ENCODE measurements at regions not wholly inside any gene's neighbourhood (a gene's known extent, or its start where the extent isn't known, plus 50 kb on each side); places are given as distances from the start of the nearest gene placed in this dataset.

- no peak for DNase-seq (ENCODE audit: low read depth)
These were observed 563.7 kb downstream of the CDK5RAP2 start for GRCh38 chr9:120016231-120016630.

- no peak for DNase-seq (ENCODE audit: low read depth)
These were observed 565.2 kb downstream of the CDK5RAP2 start for GRCh38 chr9:120014796-120015195.

GRCh38 chr9:120009856-120010255 is 570.1 kb downstream of the CDK5RAP2 start:
- DNase-seq (ENCODE audit: low read depth): no peak

GRCh38 chr9:120001536-120001935 is 578.4 kb downstream of the CDK5RAP2 start:
- no peak for DNase-seq (ENCODE audit: low read depth)

- no peak for DNase-seq (ENCODE audit: low read depth)
These were observed 581.4 kb downstream of the CDK5RAP2 start for GRCh38 chr9:119998614-119999013.

GRCh38 chr9:119991797-119992196 is 588.2 kb downstream of the CDK5RAP2 start:
- DNase-seq (ENCODE audit: low read depth): no peak

- DNase-seq (ENCODE audit: low read depth): no peak
These were observed 593.3 kb downstream of the CDK5RAP2 start for GRCh38 chr9:119986713-119987112.

- DNase-seq (ENCODE audit: low read depth): no peak
These were observed 593.8 kb downstream of the CDK5RAP2 start for GRCh38 chr9:119986205-119986604.

- no peak for DNase-seq (ENCODE audit: low read depth)
These were observed 604.8 kb upstream of the BRINP1 start for GRCh38 chr9:119974026-119974425.

- peak; percentile 75 for DNase-seq (ENCODE audit: low read depth)
These were observed 599.8 kb upstream of the BRINP1 start for GRCh38 chr9:119968836-119969707.

- peak; percentile 0 for DNase-seq (ENCODE audit: low read depth)
These were observed 598.8 kb upstream of the BRINP1 start for GRCh38 chr9:119967867-119968535.

- peak; percentile 93 for DNase-seq (ENCODE audit: low read depth)
These were observed 594.6 kb upstream of the BRINP1 start for GRCh38 chr9:119963798-119964372.

- peak; percentile 45 for DNase-seq (ENCODE audit: low read depth)
These were observed 594.1 kb upstream of the BRINP1 start for GRCh38 chr9:119963258-119963797.

GRCh38 chr9:119961774-119962424 is 592.7 kb upstream of the BRINP1 start:
- DNase-seq (ENCODE audit: low read depth): peak; percentile 9

- no peak for DNase-seq (ENCODE audit: low read depth)
These were observed 590.8 kb upstream of the BRINP1 start for GRCh38 chr9:119959846-119960545.

- no peak for DNase-seq (ENCODE audit: low read depth)
These were observed 586.9 kb upstream of the BRINP1 start for GRCh38 chr9:119956111-119956510.

- DNase-seq (ENCODE audit: low read depth): no peak
These were observed 586.0 kb upstream of the BRINP1 start for GRCh38 chr9:119955276-119955675.

- DNase-seq (ENCODE audit: low read depth): no peak
These were observed 582.4 kb upstream of the BRINP1 start for GRCh38 chr9:119951591-119951990.

- no peak for DNase-seq (ENCODE audit: low read depth)
These were observed 581.9 kb upstream of the BRINP1 start for GRCh38 chr9:119951090-119951489.

- no peak for DNase-seq (ENCODE audit: low read depth)
These were observed 576.5 kb upstream of the BRINP1 start for GRCh38 chr9:119945686-119946085.

- DNase-seq (ENCODE audit: low read depth): no peak
These were observed 571.9 kb upstream of the BRINP1 start for GRCh38 chr9:119941091-119941490.
